Fibroblast of lung (primary cell): ENCODE measurements at regions not wholly inside any gene's neighbourhood (a gene's known extent, or its start where the extent isn't known, plus 50 kb on each side); places are given as distances from the start of the nearest gene placed in this dataset.

Experiments
- DNase-seq, 2 donors: peaks; one replicate each; pipeline versions ENCODE4 v3.0.0 to v3.0.0-alpha.2; 2010; ENCODE audit warnings: low read depth in 2 of 2
- H2AFZ ChIP-seq: 2 replicates; pipeline ENCODE4 v1.5.1; 2012; ENCODE audit warnings: low read length, control low read depth, inconsistent platforms
- H3K27ac ChIP-seq: 2 replicates; pipeline ENCODE4 v1.5.1; 2011; ENCODE audit warnings: low read length, control low read depth; ENCODE audit not compliant: insufficient read depth
- H3K27me3 ChIP-seq: 2 replicates; pipeline ENCODE4 v1.5.1; 2011; ENCODE audit warnings: mild to moderate bottlenecking, low read length; ENCODE audit not compliant: control insufficient read depth, insufficient read depth
- H3K36me3 ChIP-seq: 2 replicates; pipeline ENCODE4 v1.5.1; 2011; ENCODE audit warnings: low read length; ENCODE audit not compliant: control insufficient read depth, insufficient read depth
- H3K4me1 ChIP-seq: 2 replicates; pipeline ENCODE4 v1.5.1; 2011; ENCODE audit warnings: low read length; ENCODE audit not compliant: control insufficient read depth, insufficient read depth; ENCODE audit errors: extremely low read depth
- H3K4me2 ChIP-seq: 2 replicates; pipeline ENCODE4 v1.5.1; 2011; ENCODE audit warnings: low read length, control low read depth; ENCODE audit not compliant: insufficient read depth; ENCODE audit errors: extremely low read depth
- H3K4me3 ChIP-seq, 4 experiments: fragments of 200-600 bp in 1 of 4; sonication (generic) in 1 of 4; replicated peaks in 1 of 4; 2 replicates each; pipeline ENCODE4 v1.5.1; 2011 to 2016; ENCODE audit warnings: low read length in 4 of 4, low read depth in 3 of 4, mild to moderate bottlenecking in 3 of 4, control low read depth in 2 of 4, inconsistent platforms in 1 of 4, mixed read lengths in 1 of 4; ENCODE audit not compliant: insufficient read depth in 1 of 4; ENCODE audit errors: control extremely low read depth in 1 of 4
- H3K79me2 ChIP-seq: 2 replicates; pipeline ENCODE4 v1.5.1; 2012; ENCODE audit warnings: mild to moderate bottlenecking, low read length, inconsistent platforms; ENCODE audit not compliant: control insufficient read depth, insufficient read depth
- H3K9ac ChIP-seq: 2 replicates; pipeline ENCODE4 v1.5.1; 2011; ENCODE audit warnings: mild to moderate bottlenecking, low read length, control low read depth; ENCODE audit not compliant: insufficient read depth
- H3K9me3 ChIP-seq: 2 replicates; pipeline ENCODE4 v1.5.1; 2012; ENCODE audit warnings: low read depth, low read length; ENCODE audit not compliant: control insufficient read depth, insufficient read depth
- H4K20me1 ChIP-seq: 2 replicates; pipeline ENCODE4 v1.5.1; 2011; ENCODE audit warnings: low read length; ENCODE audit not compliant: control insufficient read depth, insufficient read depth; ENCODE audit errors: extremely low read depth
- EZH2 ChIP-seq: IDR thresholded peaks from 2 replicates; pipeline ENCODE4 v1.5.1; 2012; ENCODE audit warnings: low read length, control low read depth, mild to moderate bottlenecking; ENCODE audit errors: missing control alignments
- TF ChIP-seq, protein P1 (sequence below), 2 donors: IDR thresholded peaks in 1 of 2; conservative IDR thresholded peaks in 1 of 2; 1 replicate in 1 of 2; 2 replicates in 1 of 2; pipeline ENCODE4 v1.5.1; 2011 to 2012; ENCODE audit warnings: low read length in 2 of 2, control low read depth in 1 of 2, inconsistent platforms in 1 of 2, low read depth in 1 of 2, mild to moderate bottlenecking in 1 of 2

DNA sequence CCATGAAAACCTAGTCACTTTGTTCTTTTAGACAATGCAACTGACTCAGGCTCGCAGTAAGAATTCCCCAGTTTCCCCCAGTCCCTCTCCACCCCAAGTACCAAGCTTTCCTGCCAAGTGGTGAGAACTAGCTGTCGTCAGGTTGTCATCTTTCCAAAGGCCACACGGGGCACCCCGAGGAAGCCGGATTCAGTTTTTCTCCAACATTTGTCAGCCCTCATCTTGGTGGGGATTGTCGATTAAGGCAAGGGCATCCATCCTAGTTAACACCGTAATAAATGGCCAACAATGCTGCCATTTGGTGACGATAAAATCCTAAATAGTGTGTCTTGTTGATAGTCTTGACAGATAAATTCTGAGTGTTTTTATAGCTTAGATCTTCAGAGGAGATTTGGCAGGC is 55.9 kb upstream of the PROX1 start:
- H3K4me1 ChIP-seq: no peaks in the 10 kb centered on the region
- TF ChIP-seq, protein P1, sequence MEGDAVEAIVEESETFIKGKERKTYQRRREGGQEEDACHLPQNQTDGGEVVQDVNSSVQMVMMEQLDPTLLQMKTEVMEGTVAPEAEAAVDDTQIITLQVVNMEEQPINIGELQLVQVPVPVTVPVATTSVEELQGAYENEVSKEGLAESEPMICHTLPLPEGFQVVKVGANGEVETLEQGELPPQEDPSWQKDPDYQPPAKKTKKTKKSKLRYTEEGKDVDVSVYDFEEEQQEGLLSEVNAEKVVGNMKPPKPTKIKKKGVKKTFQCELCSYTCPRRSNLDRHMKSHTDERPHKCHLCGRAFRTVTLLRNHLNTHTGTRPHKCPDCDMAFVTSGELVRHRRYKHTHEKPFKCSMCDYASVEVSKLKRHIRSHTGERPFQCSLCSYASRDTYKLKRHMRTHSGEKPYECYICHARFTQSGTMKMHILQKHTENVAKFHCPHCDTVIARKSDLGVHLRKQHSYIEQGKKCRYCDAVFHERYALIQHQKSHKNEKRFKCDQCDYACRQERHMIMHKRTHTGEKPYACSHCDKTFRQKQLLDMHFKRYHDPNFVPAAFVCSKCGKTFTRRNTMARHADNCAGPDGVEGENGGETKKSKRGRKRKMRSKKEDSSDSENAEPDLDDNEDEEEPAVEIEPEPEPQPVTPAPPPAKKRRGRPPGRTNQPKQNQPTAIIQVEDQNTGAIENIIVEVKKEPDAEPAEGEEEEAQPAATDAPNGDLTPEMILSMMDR (conservative IDR thresholded peaks at IDR 0.05 in 1 of 2, IDR thresholded peaks at IDR 0.05 in 1 of 2; ENCODE audit: low read depth in 1 of 2, low read length in 2 of 2): no peak
- TF ChIP-seq EZH2: no peak
- no peak for DNase-seq
- no peak overlapping the region for H2AFZ ChIP-seq
- H3K4me2 ChIP-seq: no peak overlapping the region
- H3K36me3 ChIP-seq: no peaks in the 10 kb centered on the region
- H3K9ac ChIP-seq: no peak overlapping the region
- no peaks in the 10 kb centered on the region for H3K27me3 ChIP-seq
- H3K27ac ChIP-seq: no peak overlapping the region
- no peak overlapping the region for H3K4me3 ChIP-seq
- no peaks in the 10 kb centered on the region for H3K79me2 ChIP-seq
- H4K20me1 ChIP-seq: no peaks in the 10 kb centered on the region
- H3K9me3 ChIP-seq: no peaks in the 10 kb centered on the region

DNA sequence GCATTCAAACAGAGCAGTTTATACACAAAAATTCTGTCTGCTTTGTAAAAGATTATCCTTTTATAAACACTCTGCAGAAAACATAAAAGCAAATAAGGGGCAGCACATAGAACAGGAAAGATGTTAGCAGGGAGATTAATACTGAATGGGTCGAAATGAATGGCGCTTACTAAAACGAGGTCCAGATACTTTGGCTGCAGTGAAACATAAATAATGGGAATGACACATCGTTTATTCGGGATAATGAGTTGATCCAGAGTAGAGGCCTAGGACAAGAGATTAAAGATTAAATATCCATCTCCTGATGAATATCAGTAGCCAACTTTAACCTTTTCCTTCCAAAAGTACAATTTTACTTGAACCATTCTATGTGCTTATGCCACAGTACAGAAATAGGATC is 54.4 kb upstream of the PROX1 start:
- no peak overlapping the region for H2AFZ ChIP-seq
- H4K20me1 ChIP-seq: no peaks in the 10 kb centered on the region
- no peaks in the 10 kb centered on the region for H3K36me3 ChIP-seq
- no peaks in the 10 kb centered on the region for H3K9me3 ChIP-seq
- H3K4me2 ChIP-seq: no peak overlapping the region
- H3K27me3 ChIP-seq: no peaks in the 10 kb centered on the region
- no peaks in the 10 kb centered on the region for H3K4me1 ChIP-seq
- DNase-seq: no peak
- no peak overlapping the region for H3K9ac ChIP-seq
- no peaks in the 10 kb centered on the region for H3K79me2 ChIP-seq
- H3K4me3 ChIP-seq: no peak overlapping the region
- TF ChIP-seq, protein P1 (conservative IDR thresholded peaks at IDR 0.05 in 1 of 2, IDR thresholded peaks at IDR 0.05 in 1 of 2; ENCODE audit: low read depth in 1 of 2, low read length in 2 of 2): no peak
- TF ChIP-seq EZH2: no peak
- H3K27ac ChIP-seq: no peak overlapping the region

DNA sequence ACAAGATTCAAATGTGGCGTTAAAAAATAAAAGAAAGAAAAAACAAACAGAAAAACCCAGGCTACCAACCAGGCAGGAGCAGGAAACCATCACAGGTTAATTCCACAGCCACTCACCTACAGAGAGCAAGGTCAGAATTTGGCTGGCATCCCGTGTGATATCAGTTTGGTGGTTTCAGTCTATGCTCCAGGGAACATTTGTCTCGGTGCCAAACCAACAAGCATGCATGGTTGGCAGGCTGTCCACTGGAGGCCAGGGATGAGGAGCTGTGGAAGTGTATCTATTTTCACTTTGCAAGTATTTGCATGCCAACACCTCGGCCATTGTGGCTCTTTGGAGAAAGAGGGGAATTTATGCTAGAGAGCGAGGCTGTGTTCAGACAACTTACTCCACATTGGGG is 53.1 kb upstream of the PROX1 start:
- Histone ChIP-seq H4K20me1 (no peaks in the 10 kb centered on the region), H3K36me3 (no peaks in the 10 kb centered on the region), H3K27me3 (no peaks in the 10 kb centered on the region), H3K4me2 (no peak overlapping the region), H3K9ac (no peak overlapping the region), H3K79me2 (no peaks in the 10 kb centered on the region), H3K9me3 (no peaks in the 10 kb centered on the region), H3K4me1 (no peaks in the 10 kb centered on the region), H3K4me3 (no peak overlapping the region), H2AFZ (no peak overlapping the region), H3K27ac (no peak overlapping the region)
- no peak for TF ChIP-seq EZH2
- TF ChIP-seq, protein P1 (conservative IDR thresholded peaks at IDR 0.05 in 1 of 2, IDR thresholded peaks at IDR 0.05 in 1 of 2; ENCODE audit: low read depth in 1 of 2, low read length in 2 of 2): no peak
- DNase-seq: peak in 1 of 2 donors; percentile 67
